ENCODE measurements at regions not wholly inside any gene's neighbourhood (a gene's known extent, or its start where the extent isn't known, plus 50 kb on each side); places are given as distances from the start of the nearest gene placed in this dataset.
"Not testable (repeated sequence)": the region's sequence is repeated elsewhere in the genome, so short reads cannot be mapped to it uniquely, and the experiment has no call there.

- no peak for DNase-seq (ENCODE audit: low spot score)
Observed at GRCh38 chr6:159522877-159523547, 170.0 kb downstream of the SOD2 start.

GRCh38 chr6:159521962-159522361 lies 171.1 kb downstream of the SOD2 start:
- DNase-seq (ENCODE audit: low spot score), result no peak

GRCh38 chr6:159520002-159520401 lies 173.0 kb downstream of the SOD2 start:
- DNase-seq (ENCODE audit: low spot score), result no peak

- DNase-seq (ENCODE audit: low spot score), result not testable (repeated sequence)
Observed at GRCh38 chr6:159515811-159516210, 177.2 kb downstream of the SOD2 start.

- DNase-seq (ENCODE audit: low spot score), result no peak
Observed at GRCh38 chr6:159513914-159514313, 179.1 kb downstream of the SOD2 start.

GRCh38 chr6:159513074-159513720 lies 179.8 kb downstream of the SOD2 start:
- no peak for DNase-seq (ENCODE audit: low spot score)

GRCh38 chr6:159512571-159512970 lies 180.5 kb downstream of the SOD2 start:
- no peak for DNase-seq (ENCODE audit: low spot score)

GRCh38 chr6:159512104-159512503 lies 180.9 kb downstream of the SOD2 start:
- no peak for DNase-seq (ENCODE audit: low spot score)

- DNase-seq (ENCODE audit: low spot score), result no peak
Observed at GRCh38 chr6:159510141-159510540, 182.9 kb downstream of the SOD2 start.

- no peak for DNase-seq (ENCODE audit: low spot score)
Observed at GRCh38 chr6:159508931-159509330, 184.1 kb downstream of the SOD2 start.

- DNase-seq (ENCODE audit: low spot score), result no peak
Observed at GRCh38 chr6:159506048-159506447, 187.0 kb downstream of the SOD2 start.

- DNase-seq (ENCODE audit: low spot score), result no peak
Observed at GRCh38 chr6:159505140-159505922, 187.7 kb downstream of the SOD2 start.

- DNase-seq (ENCODE audit: low spot score), result no peak
Observed at GRCh38 chr6:159501558-159501957, 191.5 kb downstream of the SOD2 start.

GRCh38 chr6:159499034-159499433 lies 194.0 kb downstream of the SOD2 start:
- DNase-seq (ENCODE audit: low spot score), result no peak

GRCh38 chr6:159494586-159494972 lies 198.5 kb downstream of the SOD2 start:
- DNase-seq (ENCODE audit: low spot score), result no peak

GRCh38 chr6:159493898-159494585 lies 199.0 kb downstream of the SOD2 start:
- no peak for DNase-seq (ENCODE audit: low spot score)

GRCh38 chr6:159493231-159493897 lies 199.7 kb downstream of the SOD2 start:
- DNase-seq (ENCODE audit: low spot score), result no peak

GRCh38 chr6:159490298-159490937 lies 202.6 kb downstream of the SOD2 start:
- no peak for DNase-seq (ENCODE audit: low spot score)

GRCh38 chr6:159487636-159488035 lies 205.4 kb downstream of the SOD2 start:
- no peak for DNase-seq (ENCODE audit: low spot score)

GRCh38 chr6:159483259-159483658 lies 209.8 kb downstream of the SOD2 start:
- DNase-seq (ENCODE audit: low spot score), result no peak

GRCh38 chr6:159481897-159482296 lies 211.1 kb downstream of the SOD2 start:
- no peak for DNase-seq (ENCODE audit: low spot score)

Data from left forelimb (tissue), 1 donor.